ENCODE measurements at regions not wholly inside any gene's neighbourhood (a gene's known extent, or its start where the extent isn't known, plus 50 kb on each side); places are given as distances from the start of the nearest gene placed in this dataset.

DNA sequence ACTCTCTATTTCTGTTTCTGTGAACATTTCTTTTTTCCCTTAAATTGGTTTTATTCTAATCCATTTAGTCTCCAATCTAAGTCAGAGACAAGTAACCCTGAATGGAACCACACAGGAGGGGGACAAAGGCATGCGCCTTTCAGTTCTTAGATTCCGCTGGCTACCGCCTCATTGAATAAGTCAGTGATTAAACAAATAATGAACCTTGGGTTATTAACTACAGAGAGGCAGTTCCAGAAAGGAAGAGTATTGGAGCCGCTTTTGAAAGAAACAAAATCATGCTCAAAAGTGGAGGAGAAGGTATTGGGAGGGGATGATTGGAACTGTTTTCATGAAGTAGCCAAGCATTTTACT is 459.8 kb upstream of the DAB1 start:
- TF ChIP-seq, protein P1, sequence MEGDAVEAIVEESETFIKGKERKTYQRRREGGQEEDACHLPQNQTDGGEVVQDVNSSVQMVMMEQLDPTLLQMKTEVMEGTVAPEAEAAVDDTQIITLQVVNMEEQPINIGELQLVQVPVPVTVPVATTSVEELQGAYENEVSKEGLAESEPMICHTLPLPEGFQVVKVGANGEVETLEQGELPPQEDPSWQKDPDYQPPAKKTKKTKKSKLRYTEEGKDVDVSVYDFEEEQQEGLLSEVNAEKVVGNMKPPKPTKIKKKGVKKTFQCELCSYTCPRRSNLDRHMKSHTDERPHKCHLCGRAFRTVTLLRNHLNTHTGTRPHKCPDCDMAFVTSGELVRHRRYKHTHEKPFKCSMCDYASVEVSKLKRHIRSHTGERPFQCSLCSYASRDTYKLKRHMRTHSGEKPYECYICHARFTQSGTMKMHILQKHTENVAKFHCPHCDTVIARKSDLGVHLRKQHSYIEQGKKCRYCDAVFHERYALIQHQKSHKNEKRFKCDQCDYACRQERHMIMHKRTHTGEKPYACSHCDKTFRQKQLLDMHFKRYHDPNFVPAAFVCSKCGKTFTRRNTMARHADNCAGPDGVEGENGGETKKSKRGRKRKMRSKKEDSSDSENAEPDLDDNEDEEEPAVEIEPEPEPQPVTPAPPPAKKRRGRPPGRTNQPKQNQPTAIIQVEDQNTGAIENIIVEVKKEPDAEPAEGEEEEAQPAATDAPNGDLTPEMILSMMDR (IDR thresholded peaks at IDR 0.05): no peak
- no peak for TF ChIP-seq EZH2 (IDR thresholded peaks at IDR 0.05; ENCODE audit: borderline replicate concordance, insufficient read depth, low read depth, low read length, poor library complexity, severe bottlenecking)
